ENCODE measurements at regions not wholly inside any gene's neighbourhood (a gene's known extent, or its start where the extent isn't known, plus 50 kb on each side); places are given as distances from the start of the nearest gene placed in this dataset.

DNA sequence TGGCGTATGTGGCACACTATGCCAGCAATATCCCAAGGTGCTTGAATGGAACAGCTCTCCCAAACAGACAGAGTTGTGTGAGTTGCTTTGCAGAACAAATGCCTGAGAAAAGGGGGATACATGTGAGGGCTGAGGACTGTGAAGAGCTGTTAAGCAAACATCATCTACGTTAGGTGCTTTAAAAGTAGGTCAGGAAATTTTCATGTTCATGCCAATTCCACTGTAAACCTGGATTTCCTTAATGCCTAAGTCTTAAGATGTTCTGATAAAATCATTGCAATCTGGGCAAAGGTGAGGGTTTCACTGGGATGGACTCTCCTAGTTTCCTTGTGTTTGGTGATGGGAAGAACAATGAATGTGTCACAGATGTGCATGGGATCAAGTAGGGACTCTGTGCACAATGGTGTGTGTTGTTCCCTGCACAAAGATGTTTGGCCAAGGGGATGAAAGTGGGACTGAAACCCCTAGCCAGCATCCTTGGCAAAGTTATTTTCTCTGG, 227.9 kb downstream of the KTN1 start:
- ChIA-PET POLR2A (interaction anchor here (0.8 kb wide), 1 partner anchor 17 kb away, joined by 4 read pairs; no protein-coding TSS in a partner anchor), CTCF (interaction anchor here (0.6 to 1.9 kb wide), 6 partner anchors 13 to 532 kb away, joined by 4 to 10 read pairs (median 6); no protein-coding TSS in a partner anchor)
- Histone ChIP-seq H3K79me2 (ENCODE audit: control insufficient read depth, insufficient read depth, low read length) (no peaks in the 10 kb centered on the region), H3K4me1 (ENCODE audit: control insufficient read depth, extremely low read depth, insufficient read depth, low read length) (peaks cover 29% of the 10 kb centered on the region), H2AFZ (ENCODE audit: low read depth, low read length) (no peak overlapping the region), H3K4me2 (ENCODE audit: insufficient read depth, low read length) (peak overlapping the region; percentile 49), H3K4me3 (replicated peaks in 1 of 3; ENCODE audit: insufficient read depth in 1 of 3, low read depth in 1 of 3, low read length in 3 of 3) (no peak overlapping the region), H4K20me1 (replicated peaks; ENCODE audit: control insufficient read depth, extremely low read depth, insufficient read depth, low read length) (no peaks in the 10 kb centered on the region), H3K9me3 (replicated peaks; ENCODE audit: control insufficient read depth, insufficient read depth, low read length) (no peaks in the 10 kb centered on the region), H3K9ac (replicated peaks; ENCODE audit: extremely low read depth, insufficient read depth, low read length) (peak overlapping the region; percentile 5), H3K9me1 (replicated peaks; ENCODE audit: control insufficient read depth, extremely low read depth, insufficient read depth, low read length) (no peaks in the 10 kb centered on the region), H3K27me3 (ENCODE audit: control insufficient read depth in 2 of 2, insufficient read depth in 2 of 2, low read length in 2 of 2) (no peaks in the 10 kb centered on the region), H3K36me3 (ENCODE audit: control insufficient read depth in 2 of 2, extremely low read depth in 1 of 2, insufficient read depth in 2 of 2, low read length in 2 of 2) (no peaks in the 10 kb centered on the region), H3K27ac (ENCODE audit: insufficient read depth, low read depth, low read length) (peak overlapping the region; percentile 82)
- no TSS peak for BruUV-seq (replicated peaks)
- intact Hi-C loops (cut with micrococcal nuclease) (loop anchor here (1.0 to 10.0 kb wide), 6 partner anchors 17 to 533 kb away; partner anchors contain the start of genes PELI2 and TBPL2), dilution Hi-C loops (cut with MboI; ENCODE audit: extremely low pct_ligation_motif_present, low sequenced_read_pairs) (no loop called here)
- no peak for TF ChIP-seq FOS (IDR thresholded peaks at IDR 0.05; ENCODE audit: borderline replicate concordance, insufficient read depth, low read length)
- TF ChIP-seq POLR2A (IDR thresholded peaks at IDR 0.05; ENCODE audit: low read depth, low read length): no peak
- TF ChIP-seq JUN (IDR thresholded peaks at IDR 0.05; ENCODE audit: borderline replicate concordance, insufficient read depth, insufficient read length, low read depth): no peak
- TF ChIP-seq POLR2AphosphoS5 (IDR thresholded peaks at IDR 0.05; ENCODE audit: insufficient read depth, low read depth, low read length): no peak
- no peak for TF ChIP-seq EZH2 (IDR thresholded peaks at IDR 0.05; ENCODE audit: borderline replicate concordance, low read depth, low read length, severe bottlenecking)
- TF ChIP-seq, protein P1, sequence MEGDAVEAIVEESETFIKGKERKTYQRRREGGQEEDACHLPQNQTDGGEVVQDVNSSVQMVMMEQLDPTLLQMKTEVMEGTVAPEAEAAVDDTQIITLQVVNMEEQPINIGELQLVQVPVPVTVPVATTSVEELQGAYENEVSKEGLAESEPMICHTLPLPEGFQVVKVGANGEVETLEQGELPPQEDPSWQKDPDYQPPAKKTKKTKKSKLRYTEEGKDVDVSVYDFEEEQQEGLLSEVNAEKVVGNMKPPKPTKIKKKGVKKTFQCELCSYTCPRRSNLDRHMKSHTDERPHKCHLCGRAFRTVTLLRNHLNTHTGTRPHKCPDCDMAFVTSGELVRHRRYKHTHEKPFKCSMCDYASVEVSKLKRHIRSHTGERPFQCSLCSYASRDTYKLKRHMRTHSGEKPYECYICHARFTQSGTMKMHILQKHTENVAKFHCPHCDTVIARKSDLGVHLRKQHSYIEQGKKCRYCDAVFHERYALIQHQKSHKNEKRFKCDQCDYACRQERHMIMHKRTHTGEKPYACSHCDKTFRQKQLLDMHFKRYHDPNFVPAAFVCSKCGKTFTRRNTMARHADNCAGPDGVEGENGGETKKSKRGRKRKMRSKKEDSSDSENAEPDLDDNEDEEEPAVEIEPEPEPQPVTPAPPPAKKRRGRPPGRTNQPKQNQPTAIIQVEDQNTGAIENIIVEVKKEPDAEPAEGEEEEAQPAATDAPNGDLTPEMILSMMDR (IDR thresholded peaks at IDR 0.05; ENCODE audit: extremely low read depth in 1 of 2, insufficient read depth in 1 of 2, low read depth in 1 of 2, low read length in 2 of 2): no peak
- TF ChIP-seq, protein P2, sequence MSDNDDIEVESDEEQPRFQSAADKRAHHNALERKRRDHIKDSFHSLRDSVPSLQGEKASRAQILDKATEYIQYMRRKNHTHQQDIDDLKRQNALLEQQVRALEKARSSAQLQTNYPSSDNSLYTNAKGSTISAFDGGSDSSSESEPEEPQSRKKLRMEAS (IDR thresholded peaks at IDR 0.05; ENCODE audit: insufficient read depth, insufficient read length): no peak
- TF ChIP-seq MYC (IDR thresholded peaks at IDR 0.05; ENCODE audit: low read depth, low read length): no peak
- FAIRE-seq: no peak
- no peak for DNase-seq (ENCODE audit: low read depth, low spot score)
